Breast epithelium (tissue), 4 donors: ENCODE measurements at regions not wholly inside any gene's neighbourhood (a gene's known extent, or its start where the extent isn't known, plus 50 kb on each side); places are given as distances from the start of the nearest gene placed in this dataset.
A peak's percentile ranks its signal among the peaks of the same experiment; 100 is the strongest.

Source experiments
- DNase-seq, 2 donors: peaks; one replicate each; pipeline ENCODE4 v3.0.0-alpha.2; 2019; ENCODE audit warnings: low spot score in 2 of 2
- H3K27ac ChIP-seq, 2 donors: fragments of 200-600 bp; sonication (generic) in 1 of 2; one replicate each; pipeline ENCODE4 v1.5.1; 2016 to 2019; ENCODE audit warnings: mild to moderate bottlenecking in 1 of 2
- H3K27me3 ChIP-seq, 2 donors: fragments of 200-600 bp; sonication (generic) in 1 of 2; one replicate each; pipeline versions ENCODE4 v1.5.1 to v1.6.0; 2017 to 2019; ENCODE audit warnings: control low read depth in 1 of 2, mild to moderate bottlenecking in 1 of 2
- H3K36me3 ChIP-seq: fragments of 200-600 bp; one replicate; pipeline ENCODE4 v1.5.1; 2019
- H3K4me1 ChIP-seq, 2 donors: fragments of 200-600 bp; sonication (generic); one replicate each; pipeline ENCODE4 v1.5.1; 2016 to 2019; ENCODE audit warnings: control low read depth in 1 of 2
- H3K4me3 ChIP-seq, 3 donors: fragments of 200-600 bp; sonication (generic); 1 replicate in 2 of 3; 2 replicates in 1 of 3; pipeline ENCODE4 v1.5.1; 2016 to 2019; ENCODE audit warnings: mild to moderate bottlenecking in 3 of 3, moderate library complexity in 2 of 3
- H3K9me3 ChIP-seq, 2 donors: fragments of 200-600 bp; sonication (generic) in 1 of 2; one replicate each; pipeline ENCODE4 v1.5.1; 2016 to 2019; ENCODE audit warnings: control low read depth in 1 of 2
- CTCF ChIP-seq, 3 donors: fragments of 450-650 bp; IDR thresholded peaks; one replicate each; pipeline ENCODE4 v1.5.1; 2016 to 2017; ENCODE audit warnings: antibody characterized with exemption in 3 of 3, mild to moderate bottlenecking in 3 of 3, moderate library complexity in 3 of 3
- POLR2A ChIP-seq: fragments of 450-650 bp; IDR thresholded peaks from one replicate; pipeline ENCODE4 v1.6.1; 2016; ENCODE audit warnings: antibody characterized with exemption, mild to moderate bottlenecking, moderate library complexity
- POLR2AphosphoS5 ChIP-seq, 3 donors: sonication (generic); formaldehyde crosslinking; IDR thresholded peaks; one replicate each; pipeline ENCODE4 v1.6.1; 2017; ENCODE audit warnings: antibody characterized with exemption in 3 of 3
- intact Hi-C: fragments of 100-400 bp; cut with DNase I; formaldehyde crosslinking; loops from one replicate; pipeline ENCODE4 v1.15.1; 2023; ENCODE audit warnings: low total_unique reads

GRCh38 chr13:53142306-53142705 lies 113.7 kb downstream of the OLFM4 start:
- no peak for DNase-seq
- Histone ChIP-seq H3K4me1 (no peaks in the 10 kb centered on the region), H3K27ac (no peak overlapping the region), H3K4me3 (no peak overlapping the region), H3K9me3 (no peaks in the 10 kb centered on the region), H3K27me3 (no peaks in the 10 kb centered on the region), H3K36me3 (no peaks in the 10 kb centered on the region)
- intact Hi-C loops: no loop called here
- TF ChIP-seq POLR2A: no peak

GRCh38 chr13:53143757-53144339 lies 115.2 kb downstream of the OLFM4 start:
- Histone ChIP-seq H3K4me3 (no peak overlapping the region), H3K27me3 (no peaks in the 10 kb centered on the region), H3K9me3 (no peaks in the 10 kb centered on the region), H3K4me1 (no peaks in the 10 kb centered on the region), H3K36me3 (no peaks in the 10 kb centered on the region), H3K27ac (no peak overlapping the region)
- intact Hi-C loops: no loop called here
- no peak for DNase-seq
- TF ChIP-seq POLR2AphosphoS5 (IDR thresholded peaks at IDR 0.05) (no peak), CTCF (IDR thresholded peaks at IDR 0.05) (no peak), POLR2A (no peak)

DNA sequence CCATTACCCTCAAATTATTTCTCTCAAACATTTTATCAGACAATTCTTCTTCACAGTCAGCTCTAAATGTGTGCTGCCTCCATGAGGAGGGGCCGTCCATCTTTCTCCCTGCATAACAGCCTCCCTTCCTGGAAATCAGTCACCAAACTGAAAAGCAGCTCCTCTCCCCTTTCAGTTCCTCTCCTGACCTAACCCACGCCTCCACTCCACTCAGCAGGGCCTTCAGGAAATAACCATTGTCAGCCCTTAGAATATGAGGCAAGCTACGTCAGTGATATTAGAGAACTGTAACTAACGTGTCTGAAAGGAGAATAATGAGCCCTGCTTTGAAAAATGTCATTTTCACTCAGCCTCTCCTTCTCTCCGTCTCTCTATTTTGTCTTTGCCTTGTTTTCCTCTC lies 116.2 kb downstream of the OLFM4 start:
- H3K27me3 ChIP-seq: no peaks in the 10 kb centered on the region
- no peaks in the 10 kb centered on the region for H3K4me1 ChIP-seq
- H3K4me3 ChIP-seq: no peak overlapping the region
- intact Hi-C loops: no loop called here
- H3K36me3 ChIP-seq: no peaks in the 10 kb centered on the region
- no peak overlapping the region for H3K27ac ChIP-seq
- TF ChIP-seq POLR2A: no peak
- no peak for TF ChIP-seq CTCF (IDR thresholded peaks at IDR 0.05)
- TF ChIP-seq POLR2AphosphoS5 (IDR thresholded peaks at IDR 0.05): no peak
- no peak for DNase-seq
- H3K9me3 ChIP-seq: no peaks in the 10 kb centered on the region

DNA sequence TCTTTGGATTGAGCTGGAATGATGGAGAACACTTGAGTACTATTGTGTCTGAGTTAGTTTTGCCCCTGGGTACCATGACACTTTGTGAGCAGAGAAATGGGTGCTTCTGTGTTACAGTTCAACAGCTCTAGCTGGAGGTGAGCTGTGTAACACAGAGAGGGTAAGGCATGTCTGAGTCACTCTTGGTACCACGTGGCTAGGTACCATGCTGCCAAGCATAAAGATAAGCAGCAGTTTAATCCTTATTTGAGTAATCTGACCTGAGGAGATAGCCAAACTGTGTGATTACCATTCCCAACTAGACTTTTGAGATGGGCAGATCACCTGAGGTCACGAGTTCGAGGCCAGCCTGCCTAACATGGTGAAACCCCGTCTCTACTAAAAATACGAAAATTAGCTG lies 122.0 kb downstream of the OLFM4 start:
- Histone ChIP-seq H3K4me3 (no peak overlapping the region), H3K27ac (no peak overlapping the region), H3K4me1 (no peaks in the 10 kb centered on the region), H3K36me3 (no peaks in the 10 kb centered on the region), H3K9me3 (no peaks in the 10 kb centered on the region), H3K27me3 (peaks cover 0 to 11% of the 10 kb centered on the region in 2 donors)
- no peak for TF ChIP-seq POLR2AphosphoS5 (IDR thresholded peaks at IDR 0.05)
- no peak for TF ChIP-seq POLR2A
- no peak for TF ChIP-seq CTCF (IDR thresholded peaks at IDR 0.05)
- intact Hi-C loops: no loop called here
- no peak for DNase-seq

GRCh38 chr13:53151336-53152056 lies 122.9 kb downstream of the OLFM4 start:
- no peaks in the 10 kb centered on the region for H3K4me1 ChIP-seq
- DNase-seq: no peak
- intact Hi-C loops: no loop called here
- H3K27me3 ChIP-seq: peaks cover 0 to 11% of the 10 kb centered on the region in 2 donors
- H3K36me3 ChIP-seq: no peaks in the 10 kb centered on the region
- TF ChIP-seq CTCF (IDR thresholded peaks at IDR 0.05): peak; percentile 37 to 49 (median 44)
- no peak for TF ChIP-seq POLR2A
- TF ChIP-seq POLR2AphosphoS5 (IDR thresholded peaks at IDR 0.05): no peak
- no peak overlapping the region for H3K27ac ChIP-seq
- no peak overlapping the region for H3K4me3 ChIP-seq
- H3K9me3 ChIP-seq: no peaks in the 10 kb centered on the region
